ENCODE measurements at regions not wholly inside any gene's neighbourhood (a gene's known extent, or its start where the extent isn't known, plus 50 kb on each side); places are given as distances from the start of the nearest gene placed in this dataset.

- DNase-seq = peak; percentile 22
Measured at GRCh38 chr6:44771647-44772415, 384.3 kb downstream of the CDC5L start.

- DNase-seq = peak; percentile 27
Measured at GRCh38 chr6:44772838-44773237, 385.3 kb downstream of the CDC5L start.

- no peak for DNase-seq
Measured at GRCh38 chr6:44775121-44775520, 387.6 kb downstream of the CDC5L start.

GRCh38 chr6:44776344-44776743 lies 388.8 kb downstream of the CDC5L start:
- DNase-seq = no peak

GRCh38 chr6:44778513-44778912 lies 391.0 kb downstream of the CDC5L start:
- no peak for DNase-seq
